PC-9 (cell line): ENCODE measurements at regions not wholly inside any gene's neighbourhood (a gene's known extent, or its start where the extent isn't known, plus 50 kb on each side); places are given as distances from the start of the nearest gene placed in this dataset.

ENCODE experiments used
- BruUV-seq: library from RNA; stranded (reverse); fragments of 400-500 nt; replicated peaks from 2 replicates; lab custom pipeline; 2021; lab: Mats Ljungman, UMichigan
- CTCF ChIA-PET: fragments of 300-600 bp; sonication (Branson Sonifier 250); formaldehyde crosslinking; loops from one replicate; lab custom pipeline; 2022; ENCODE audit warnings: antibody characterized with exemption; lab: Charles Lee
- POLR2A ChIA-PET: fragments of 300-600 bp; sonication (Branson Sonifier 250); formaldehyde crosslinking; loops from one replicate; lab custom pipeline; 2022; ENCODE audit warnings: antibody characterized with exemption; ENCODE audit not compliant: unreplicated experiment; lab: Charles Lee
- DNase-seq, 2 experiments: peaks; one replicate each; pipeline versions ENCODE4 v3.0.0 to v3.0.0-alpha.2; 2015 to 2022; ENCODE audit warnings: mixed read lengths in 1 of 2
- H2AFZ ChIP-seq: fragments of 200-600 bp; sonication (generic); 2 replicates; pipeline ENCODE4 v1.8.1; 2017; ENCODE audit warnings: antibody characterized with exemption
- H3F3A ChIP-seq: fragments of 200-600 bp; sonication (generic); 2 replicates; pipeline ENCODE4 v1.8.1; 2017; ENCODE audit warnings: antibody characterized with exemption, mild to moderate bottlenecking, low read depth; ENCODE audit not compliant: insufficient read depth
- H3K27ac ChIP-seq: fragments of 200-600 bp; sonication (generic); 2 replicates; pipeline ENCODE4 v1.6.1; 2016; ENCODE audit warnings: mixed run types
- H3K27me3 ChIP-seq: fragments of 200-600 bp; sonication (generic); 2 replicates; pipeline ENCODE4 v1.6.1; 2016; ENCODE audit warnings: low read depth, mixed run types; ENCODE audit not compliant: insufficient read depth
- H3K36me3 ChIP-seq: fragments of 200-600 bp; sonication (generic); 2 replicates; pipeline ENCODE4 v1.6.1; 2016; ENCODE audit warnings: low read depth, mixed run types
- H3K4me1 ChIP-seq: fragments of 200-600 bp; sonication (generic); replicated peaks from 2 replicates; pipeline ENCODE4 v1.6.1; 2016; ENCODE audit warnings: mixed run types; ENCODE audit not compliant: insufficient read depth
- H3K4me2 ChIP-seq: fragments of 200-600 bp; sonication (generic); 2 replicates; pipeline ENCODE4 v1.6.1; 2017; ENCODE audit warnings: mixed run types
- H3K4me3 ChIP-seq: fragments of 200-600 bp; sonication (generic); 2 replicates; pipeline ENCODE4 v1.6.1; 2016; ENCODE audit warnings: mixed run types
- H3K79me2 ChIP-seq: fragments of 200-600 bp; sonication (generic); 2 replicates; pipeline ENCODE4 v1.6.1; 2017; ENCODE audit warnings: low read depth, mixed run types
- H3K9me2 ChIP-seq: fragments of 200-600 bp; sonication (generic); 2 replicates; pipeline ENCODE4 v1.8.1; 2017; ENCODE audit warnings: mild to moderate bottlenecking; ENCODE audit not compliant: insufficient read depth
- H3K9me3 ChIP-seq: fragments of 200-600 bp; sonication (generic); 2 replicates; pipeline ENCODE4 v1.8.1; 2016; ENCODE audit warnings: low read depth; ENCODE audit not compliant: insufficient read depth
- H4K20me1 ChIP-seq: fragments of 200-600 bp; sonication (generic); 2 replicates; pipeline ENCODE4 v1.8.1; 2017; ENCODE audit not compliant: insufficient read depth
- CTCF ChIP-seq: fragments of 200-600 bp; sonication (generic); conservative IDR thresholded peaks from 2 replicates; pipeline ENCODE4 v1.6.1; 2017; ENCODE audit warnings: mixed run types, antibody characterized with exemption, mild to moderate bottlenecking, moderate library complexity
- EZH2 ChIP-seq: fragments of 200-600 bp; sonication (generic); IDR thresholded peaks from 2 replicates; pipeline ENCODE4 v1.8.0; 2017; ENCODE audit warnings: antibody characterized with exemption, low read depth
- intact Hi-C: fragments of 100-400 bp; cut with micrococcal nuclease; formaldehyde crosslinking; loops from one replicate; pipeline ENCODE4 v1.10.0; 2022; ENCODE audit not compliant: unreplicated experiment

DNA sequence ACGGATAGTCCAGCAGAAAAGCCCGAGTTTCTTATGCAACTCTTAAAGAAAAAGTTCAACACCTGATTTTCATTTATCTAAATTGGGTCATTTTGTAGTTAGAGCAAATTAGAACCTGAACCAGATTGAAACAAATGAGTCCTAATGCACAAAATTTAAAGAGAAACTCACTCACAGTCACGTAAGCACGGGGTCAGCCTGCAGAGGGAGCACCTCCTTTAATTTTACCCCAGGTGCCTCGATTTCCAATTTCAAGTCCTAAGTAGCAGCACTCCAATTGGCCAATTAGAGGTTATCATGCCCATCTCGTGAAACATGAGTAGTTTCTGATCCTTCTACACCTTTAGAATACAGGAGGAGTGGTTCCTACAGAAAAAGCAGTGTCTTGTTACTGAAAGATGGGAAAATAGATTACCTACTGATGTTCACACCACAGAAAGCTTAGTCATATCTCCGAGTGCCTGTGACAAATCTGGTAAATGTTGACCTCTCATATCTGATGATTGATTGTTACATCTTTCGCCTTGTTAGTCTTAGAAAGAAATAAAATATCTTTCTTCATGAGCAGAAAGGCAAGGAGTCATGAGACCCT is 1929.8 kb upstream of the LRRTM1 start:
- Histone ChIP-seq H3K4me2 (peak overlapping the region; percentile 23; the same call in 1 of the 2 replicates), H2AFZ (no peak overlapping the region; the same call in 1 of the 2 replicates), H3K9me2 (no peaks in the 10 kb centered on the region), H3F3A (no peaks in the 10 kb centered on the region), H3K9me3 (no peaks in the 10 kb centered on the region), H3K27me3 (no peaks in the 10 kb centered on the region), H4K20me1 (no peaks in the 10 kb centered on the region), H3K4me3 (no peak overlapping the region), H3K79me2 (no peaks in the 10 kb centered on the region), H3K4me1 (no peaks in the 10 kb centered on the region), H3K36me3 (no peaks in the 10 kb centered on the region), H3K27ac (no peak overlapping the region)
- DNase-seq = no peak
- CTCF ChIA-PET = no interaction called here
- TF ChIP-seq CTCF (peak; percentile 24; the same call in 1 of the 2 replicates), EZH2 (no peak)
- intact Hi-C loops = no loop called here
- no TSS peak for BruUV-seq
- POLR2A ChIA-PET = no interaction called here

DNA sequence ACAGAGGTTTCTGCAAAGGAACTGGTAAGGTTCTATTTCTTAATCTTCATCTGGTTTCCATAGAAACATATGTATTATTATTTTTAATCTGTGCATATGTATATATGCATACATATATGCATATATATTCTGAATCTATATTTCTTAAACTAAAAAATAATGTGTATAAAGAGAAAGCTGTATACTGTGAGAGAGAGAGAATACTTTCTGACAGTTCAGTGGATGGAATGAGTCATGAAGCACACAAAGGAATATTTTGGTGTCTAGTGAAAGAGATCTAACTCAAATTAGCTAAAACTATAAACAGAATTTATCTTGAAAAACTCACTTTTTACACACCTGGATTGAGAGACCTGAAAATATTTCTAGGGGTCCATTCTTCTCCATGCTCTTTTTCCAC is 1929.3 kb upstream of the LRRTM1 start:
- H3K4me3 ChIP-seq = no peak overlapping the region
- intact Hi-C loops = no loop called here
- POLR2A ChIA-PET = no interaction called here
- H3K9me3 ChIP-seq = no peaks in the 10 kb centered on the region
- CTCF ChIA-PET = no interaction called here
- H3K27me3 ChIP-seq = no peaks in the 10 kb centered on the region
- no peak for TF ChIP-seq EZH2
- no peak for TF ChIP-seq CTCF
- H3K79me2 ChIP-seq = no peaks in the 10 kb centered on the region
- H3K4me1 ChIP-seq = no peaks in the 10 kb centered on the region
- H2AFZ ChIP-seq = no peak overlapping the region
- no peaks in the 10 kb centered on the region for H3F3A ChIP-seq
- H3K27ac ChIP-seq = no peak overlapping the region
- no peaks in the 10 kb centered on the region for H4K20me1 ChIP-seq
- H3K9me2 ChIP-seq = no peaks in the 10 kb centered on the region
- BruUV-seq = no TSS peak
- no peak for DNase-seq
- H3K4me2 ChIP-seq = peak overlapping the region; percentile 23; the same call in 1 of the 2 replicates
- H3K36me3 ChIP-seq = no peaks in the 10 kb centered on the region

- H3F3A ChIP-seq = no peaks in the 10 kb centered on the region
- no peak for DNase-seq
- no TSS peak for BruUV-seq
Measured at GRCh38 chr2:82230406-82230805, 1925.9 kb upstream of the LRRTM1 start.

More at GRCh38 chr2:82230406-82230805, 1925.9 kb upstream of the LRRTM1 start:
- Histone ChIP-seq H3K36me3 (no peaks in the 10 kb centered on the region), H3K27me3 (no peaks in the 10 kb centered on the region), H3K9me2 (no peaks in the 10 kb centered on the region), H2AFZ (no peak overlapping the region), H3K9me3 (no peaks in the 10 kb centered on the region), H3K79me2 (no peaks in the 10 kb centered on the region), H3K4me1 (no peaks in the 10 kb centered on the region), H4K20me1 (no peaks in the 10 kb centered on the region), H3K27ac (no peak overlapping the region), H3K4me3 (no peak overlapping the region), H3K4me2 (no peak overlapping the region)
- intact Hi-C loops = no loop called here
- POLR2A ChIA-PET = no interaction called here
- CTCF ChIA-PET = no interaction called here
- no peak for TF ChIP-seq EZH2
- no peak for TF ChIP-seq CTCF
